H54 (cell line): ENCODE measurements at regions not wholly inside any gene's neighbourhood (a gene's known extent, or its start where the extent isn't known, plus 50 kb on each side); places are given as distances from the start of the nearest gene placed in this dataset.

Experiments
- DNase-seq: peaks from one replicate; pipeline ENCODE4 v3.0.0; 2011; ENCODE audit warnings: low spot score, mixed read lengths; ENCODE audit not compliant: insufficient read length
- FAIRE-seq: peaks from 3 replicates; lab custom pipeline; 2011; peaks lifted over from hg19 to GRCh38; lab: Jason Lieb, UNC
- POLR2A ChIP-seq: IDR thresholded peaks from 2 replicates; pipeline ENCODE4 v1.6.1; 2011; ENCODE audit warnings: low read depth, mild to moderate bottlenecking, low read length

DNA sequence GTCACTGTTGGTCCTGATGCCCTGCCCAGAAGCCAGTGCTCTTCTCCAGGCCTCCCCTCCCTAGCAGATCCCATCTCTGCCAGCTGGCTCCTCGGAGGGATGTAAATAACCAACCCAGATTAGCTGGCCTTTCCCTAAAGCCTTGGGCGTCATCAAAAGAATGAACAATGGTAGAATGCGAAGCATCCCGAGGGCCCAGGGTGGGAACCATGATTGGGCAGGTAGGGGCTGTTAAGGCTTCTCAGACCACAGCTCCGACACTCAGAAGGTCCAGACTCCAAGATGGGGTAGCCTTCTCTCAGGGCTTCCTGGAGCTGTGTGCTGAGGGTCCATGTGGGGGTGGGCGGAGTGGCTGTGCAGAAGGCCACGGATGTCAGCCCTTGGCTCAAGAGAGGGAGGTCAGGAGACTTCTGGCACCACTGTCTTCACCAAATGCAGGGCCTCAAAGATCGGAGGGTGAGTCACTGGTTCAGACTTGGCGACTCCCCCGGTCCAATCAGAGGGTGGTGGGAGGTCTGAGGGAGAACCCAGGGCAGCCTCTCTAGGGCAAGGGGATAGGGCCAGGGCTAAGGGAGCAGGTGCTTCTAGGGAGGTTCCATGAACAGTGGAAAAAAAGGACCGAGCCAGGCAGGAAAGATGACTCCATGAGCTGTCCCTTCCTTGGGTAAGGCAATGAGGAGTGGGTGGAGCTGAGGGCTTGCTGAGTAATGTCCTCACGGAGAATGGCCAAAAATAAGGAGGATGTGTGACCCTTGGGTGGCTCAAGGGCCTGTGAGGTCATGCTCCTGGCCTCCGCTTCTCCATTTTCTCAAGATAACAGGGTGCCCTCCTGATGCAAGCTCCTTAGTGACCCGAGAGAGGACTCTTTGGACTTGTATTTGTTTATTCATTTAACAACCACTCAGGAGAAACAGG is 58.4 kb upstream of the EPS8L3 start:
- DNase-seq (peak; percentile 63), FAIRE-seq (no peak)
- TF ChIP-seq POLR2A: no peak

DNA sequence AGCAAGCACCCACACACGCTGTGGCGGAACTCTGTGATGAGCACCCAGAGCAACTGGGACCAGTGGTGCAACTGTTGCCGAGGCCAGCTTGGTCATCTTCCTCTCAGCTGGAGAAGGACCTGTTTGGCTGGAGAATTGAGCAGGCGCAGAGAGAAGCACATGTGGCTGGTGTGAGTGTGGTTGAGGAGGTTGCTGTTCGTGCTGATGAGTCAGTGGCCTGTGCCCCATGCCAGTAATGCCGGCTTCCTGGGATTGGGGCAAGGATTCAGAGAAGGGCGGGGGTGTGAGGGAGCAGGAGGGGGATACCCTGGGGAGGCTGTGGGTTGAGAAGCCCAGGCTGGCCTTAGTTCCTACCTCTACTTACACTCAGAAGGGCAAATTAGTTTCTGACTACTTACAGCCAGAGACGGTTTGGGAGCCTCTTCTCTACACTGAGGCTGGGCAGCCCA is 57.5 kb upstream of the EPS8L3 start:
- FAIRE-seq (peak; percentile 64), DNase-seq (peak; percentile 87)
- TF ChIP-seq POLR2A: peak; percentile 3; the same call in 1 of the 2 replicates

DNA sequence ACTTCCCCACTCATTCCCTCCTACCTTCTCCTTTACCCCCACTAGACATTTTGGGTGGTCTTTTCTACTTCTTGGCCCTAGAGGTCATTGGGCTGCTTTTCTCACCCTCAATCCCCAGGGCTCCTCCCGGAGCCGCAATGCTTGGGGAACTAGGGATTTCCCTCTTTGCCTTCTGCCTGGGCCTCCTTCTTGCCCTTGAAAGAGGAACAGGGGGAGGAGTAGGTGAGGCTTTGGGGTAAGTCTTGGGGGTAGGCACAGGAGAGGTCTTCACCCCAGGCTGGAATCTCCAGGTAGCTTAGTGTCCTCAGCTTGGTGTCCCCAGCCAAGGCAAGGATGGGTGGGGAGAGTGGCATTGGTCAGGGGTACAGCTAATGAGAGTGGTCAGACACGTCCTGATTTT is 56.2 kb upstream of the EPS8L3 start:
- no peak for TF ChIP-seq POLR2A
- DNase-seq (no peak), FAIRE-seq (no peak)

DNA sequence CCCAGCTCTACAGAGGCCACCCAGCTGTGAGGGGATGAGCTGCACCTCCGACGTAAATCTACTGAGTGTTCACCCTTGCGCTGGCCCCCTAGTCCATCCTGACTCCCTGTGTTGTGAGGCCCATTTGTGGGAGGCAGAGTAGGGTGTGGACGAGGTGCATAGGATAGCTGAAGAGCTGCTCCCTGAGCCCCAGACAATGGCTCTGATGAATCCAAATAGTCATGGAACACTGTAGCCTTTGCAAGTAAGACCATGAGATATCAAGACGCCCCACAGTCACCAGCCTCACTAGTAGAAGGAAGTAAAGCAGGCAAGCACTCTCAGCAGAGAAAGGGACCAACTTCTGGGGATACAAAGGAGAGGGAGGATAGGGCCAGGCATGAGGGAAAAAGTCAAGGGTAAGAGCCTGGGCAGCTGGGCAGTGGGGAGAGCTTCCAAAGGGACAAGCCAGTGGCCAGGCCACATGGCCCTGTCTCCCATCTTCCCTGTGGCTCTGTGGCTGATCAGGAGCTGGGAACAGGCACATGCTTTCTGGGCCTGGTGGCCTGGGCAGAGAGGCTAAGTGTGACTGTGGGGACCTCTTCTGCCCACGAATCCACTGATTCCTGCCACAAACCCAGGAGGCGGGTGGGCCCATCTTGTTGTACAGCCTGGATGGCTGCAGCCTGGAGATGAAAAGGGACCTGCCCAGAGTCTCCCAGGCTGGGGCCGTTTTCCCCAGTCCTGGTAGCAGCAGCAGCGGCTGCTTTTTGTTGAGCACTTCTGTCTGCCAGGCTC is 55.5 kb upstream of the EPS8L3 start:
- DNase-seq (no peak), FAIRE-seq (no peak)
- no peak for TF ChIP-seq POLR2A

DNA sequence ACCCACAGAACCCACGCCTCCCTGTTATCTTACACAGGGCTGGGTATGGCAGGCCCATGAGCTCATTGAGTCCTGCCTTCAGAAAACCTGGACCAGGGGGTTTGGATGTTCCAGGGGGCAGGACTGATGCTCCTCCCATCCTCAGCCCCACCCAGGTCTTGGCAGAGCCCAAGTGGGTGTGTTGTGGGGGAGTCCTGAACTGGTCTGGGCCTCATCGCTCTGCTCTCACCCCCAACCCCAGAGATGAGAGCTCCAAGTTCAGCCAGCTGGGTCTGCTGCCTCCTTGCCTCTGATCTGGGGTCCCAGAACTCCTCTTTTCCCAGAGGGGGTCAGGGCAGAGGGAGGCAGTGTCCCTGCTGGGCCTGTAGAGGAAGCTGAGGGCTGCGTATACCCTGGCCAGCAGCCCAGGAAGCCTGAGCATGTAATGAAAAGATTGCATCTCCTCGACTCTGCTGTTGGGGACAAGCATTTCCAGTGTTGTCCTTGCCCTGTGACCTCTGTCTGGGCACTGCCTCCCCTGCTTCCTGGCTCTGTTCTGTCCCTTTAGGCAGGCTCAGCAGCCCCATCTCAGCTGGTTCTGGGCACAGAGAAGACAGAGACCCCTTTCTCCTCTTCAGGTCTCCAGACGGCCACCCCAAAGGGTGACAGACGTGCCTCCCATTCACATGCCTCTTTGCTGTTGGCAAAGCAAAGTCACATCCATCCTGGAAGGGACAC is 54.7 kb upstream of the EPS8L3 start:
- no peak for DNase-seq

DNA sequence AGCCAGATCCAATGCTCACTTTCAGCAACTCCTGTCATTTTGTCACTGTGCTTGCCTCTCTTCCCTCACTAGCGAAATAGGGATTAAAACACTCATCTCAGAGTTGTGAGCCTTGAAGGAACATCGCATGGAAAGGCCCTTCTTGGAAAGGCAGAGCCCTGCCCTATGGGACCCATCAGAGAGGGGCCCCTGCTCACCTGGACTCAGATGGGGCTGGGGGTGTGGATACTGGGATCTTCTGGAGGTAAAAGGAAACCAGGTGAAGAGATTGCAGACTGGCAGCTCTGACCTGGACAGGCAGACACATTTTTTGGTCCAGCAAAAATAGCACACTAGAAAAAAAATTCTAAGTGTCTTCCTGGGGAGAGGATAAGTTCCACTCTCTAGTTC is 54.2 kb upstream of the EPS8L3 start:
- TF ChIP-seq POLR2A: no peak
- DNase-seq (no peak), FAIRE-seq (no peak)

More for the DNA sequence above, 54.7 kb upstream of the EPS8L3 start:
- FAIRE-seq: no peak
- TF ChIP-seq POLR2A: no peak

DNA sequence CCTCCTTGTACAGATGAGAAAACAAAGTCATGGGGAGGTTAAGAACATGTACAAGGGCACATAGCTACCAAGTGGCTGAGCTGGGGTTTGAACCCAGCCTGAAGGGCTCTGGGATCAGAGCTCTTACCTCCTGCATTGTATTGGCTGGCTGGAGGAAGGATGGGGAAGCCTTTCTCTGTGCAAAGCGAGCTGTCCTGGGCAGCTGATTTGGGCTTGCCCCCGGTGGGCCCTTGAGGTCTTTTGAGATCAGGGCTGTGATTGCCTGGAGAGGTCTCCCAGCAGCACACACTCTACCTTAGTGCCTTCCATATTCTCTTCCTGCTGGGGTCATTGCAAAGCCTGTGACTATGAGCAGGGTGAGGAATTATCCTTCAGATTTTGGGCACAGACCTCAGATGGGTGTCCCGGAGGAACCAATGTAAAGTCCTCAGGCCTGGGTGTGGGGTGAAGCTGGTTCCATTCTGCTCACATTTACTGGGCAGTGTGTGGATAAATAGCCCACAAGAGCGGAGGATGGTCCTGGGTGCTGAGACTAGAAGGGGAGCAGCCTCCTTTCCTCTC is 53.3 kb upstream of the EPS8L3 start:
- DNase-seq: no peak
- no peak for FAIRE-seq
- TF ChIP-seq POLR2A: no peak

DNA sequence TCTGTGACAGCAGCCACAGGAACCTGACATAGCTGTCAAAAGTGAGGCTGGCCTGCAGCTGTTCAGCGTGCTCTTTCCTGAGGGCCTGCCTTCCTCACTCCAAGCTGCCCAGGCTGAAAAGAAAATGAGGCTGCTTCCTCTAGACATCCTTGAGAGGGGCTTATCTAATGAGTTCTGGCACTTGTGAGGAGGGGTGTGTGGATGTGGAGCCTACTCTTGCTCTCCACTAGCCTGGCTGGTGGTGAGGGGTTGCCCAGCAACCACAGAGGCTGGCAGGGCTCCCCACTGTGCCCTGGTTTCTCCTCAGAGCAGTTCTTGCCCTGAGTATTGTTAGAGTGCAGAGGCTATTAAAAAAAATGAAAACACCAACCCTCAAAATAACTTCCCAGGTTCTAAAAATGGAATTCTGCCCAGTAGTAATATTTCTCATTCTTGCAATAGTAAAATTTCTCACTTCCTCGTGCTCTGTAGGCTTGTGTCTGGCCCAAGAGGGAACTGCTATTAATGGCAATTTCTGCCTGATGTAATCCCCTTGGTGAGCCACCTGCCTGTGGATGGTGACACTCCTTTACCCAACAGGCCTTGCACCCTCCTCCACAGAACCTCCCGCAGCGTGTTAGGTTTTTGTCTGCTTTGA is 52.6 kb upstream of the EPS8L3 start:
- DNase-seq (no peak), FAIRE-seq (no peak)
- no peak for TF ChIP-seq POLR2A

DNA sequence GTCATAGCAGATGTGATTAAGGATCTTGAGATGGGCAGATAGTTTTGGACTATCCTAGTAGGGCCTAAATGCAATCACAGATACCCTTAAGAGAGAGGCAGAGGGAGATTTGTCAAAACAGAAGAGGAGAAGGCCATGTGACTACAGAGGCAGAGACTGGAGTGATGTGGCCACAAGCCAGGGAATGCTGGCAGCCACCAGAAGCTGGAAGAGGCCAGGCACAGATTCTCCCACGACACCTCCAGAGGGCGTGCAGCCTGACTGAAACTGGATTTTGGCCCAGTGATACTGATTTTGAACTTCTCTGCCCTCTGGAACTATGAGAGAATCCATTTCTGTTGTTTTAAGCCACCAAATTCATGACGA is 52.1 kb upstream of the EPS8L3 start:
- DNase-seq (no peak), FAIRE-seq (no peak)

DNA sequence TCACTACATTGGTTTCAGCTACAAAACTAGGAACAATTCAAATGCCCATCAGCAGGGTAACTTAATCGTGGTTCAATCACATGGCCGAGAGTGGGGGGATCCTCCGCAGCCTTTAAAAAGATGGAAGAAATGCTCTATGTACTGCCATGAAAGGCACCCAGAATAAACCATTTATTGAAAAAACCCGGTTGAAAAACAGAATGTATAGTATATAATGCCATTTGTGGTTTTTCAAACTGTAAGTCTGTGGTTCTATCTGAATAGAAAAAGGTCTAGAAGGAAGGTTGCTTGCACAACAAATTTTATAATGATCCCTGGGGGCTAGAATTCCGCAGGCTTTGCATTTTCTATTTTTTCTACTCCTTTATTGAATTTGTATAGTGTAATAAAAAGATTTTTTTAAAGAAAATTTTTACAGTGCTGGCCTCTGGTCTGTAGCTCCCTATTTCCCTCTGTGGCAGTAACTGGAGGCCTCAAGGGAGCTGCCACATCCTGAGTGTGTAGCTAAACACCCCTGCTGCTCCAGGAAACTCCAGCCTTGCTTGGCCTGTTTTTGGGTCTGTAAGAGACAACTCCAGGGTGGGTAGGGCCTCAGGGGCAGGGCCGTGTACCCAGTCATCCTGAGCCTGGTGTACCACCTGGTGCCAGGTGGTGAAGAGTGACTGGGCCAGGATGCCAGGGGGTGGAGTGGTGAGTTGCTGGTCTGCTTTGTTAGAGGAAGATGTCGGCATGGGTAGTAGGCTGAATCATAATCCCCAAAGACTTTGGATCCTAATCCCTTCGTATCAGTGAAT is 51.5 kb upstream of the EPS8L3 start:
- no peak for TF ChIP-seq POLR2A
- DNase-seq: no peak
- FAIRE-seq: no peak

More for the DNA sequence above, 52.1 kb upstream of the EPS8L3 start:
- no peak for TF ChIP-seq POLR2A

DNA sequence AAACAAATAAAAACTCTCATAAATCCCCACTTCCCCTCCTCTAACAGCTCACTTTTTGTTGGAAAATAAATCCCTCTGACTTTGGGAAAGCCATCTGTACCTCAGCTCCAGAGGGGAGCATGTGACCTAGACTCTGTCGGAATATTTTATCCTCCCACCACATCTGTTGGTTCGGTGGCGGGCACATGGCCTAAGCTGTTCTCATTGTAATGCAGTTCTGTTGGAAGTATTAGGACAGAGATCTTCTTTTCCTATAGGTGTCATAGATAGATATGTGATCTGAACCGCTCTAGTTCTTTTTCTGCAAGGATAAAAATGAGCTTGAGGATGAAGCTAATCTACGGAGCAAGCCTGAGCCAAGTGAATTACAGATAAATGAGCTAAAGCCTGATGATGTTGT is 50.5 kb upstream of the EPS8L3 start:
- DNase-seq: no peak
- no peak for TF ChIP-seq POLR2A
- no peak for FAIRE-seq
